ENCODE measurements at regions not wholly inside any gene's neighbourhood (a gene's known extent, or its start where the extent isn't known, plus 50 kb on each side); places are given as distances from the start of the nearest gene placed in this dataset.

- Mint-ChIP-seq H3K36me3 (ENCODE audit: low read depth) (no peaks in the 10 kb centered on the region), H3K4me3 (no peak overlapping the region), H3K27me3 (peaks cover 6% of the 10 kb centered on the region), H3K9me3 (no peaks in the 10 kb centered on the region), H3K4me1 (no peaks in the 10 kb centered on the region), H3K27ac (no peak overlapping the region)
- ATAC-seq (ENCODE audit: low read depth): no peak
- POLR2A ChIA-PET: no interaction called here
- CTCF ChIA-PET: no interaction called here
- intact Hi-C loops (cut with micrococcal nuclease): no loop called here
- TF ChIP-seq CTCF (IDR thresholded peaks at IDR 0.05): no peak
- DNase-seq: no peak
Measured at GRCh38 chr20:24723186-24723585, 225.9 kb upstream of the CST7 start.

- ChIA-PET CTCF (no interaction called here), POLR2A (no interaction called here)
- no peaks in the 10 kb centered on the region for H3K36me3 Mint-ChIP-seq (ENCODE audit: low read depth)
- intact Hi-C loops (cut with micrococcal nuclease): no loop called here
- no peak overlapping the region for H3K4me3 Mint-ChIP-seq
- no peak for TF ChIP-seq CTCF (IDR thresholded peaks at IDR 0.05)
- H3K27ac Mint-ChIP-seq: no peak overlapping the region
- ATAC-seq (ENCODE audit: low read depth) (no peak), DNase-seq (no peak)
- H3K9me3 Mint-ChIP-seq: no peaks in the 10 kb centered on the region
- H3K4me1 Mint-ChIP-seq: no peaks in the 10 kb centered on the region
- peaks cover 6% of the 10 kb centered on the region for H3K27me3 Mint-ChIP-seq
Measured at GRCh38 chr20:24723647-24724352, 225.3 kb upstream of the CST7 start.

- Mint-ChIP-seq H3K9me3 (no peaks in the 10 kb centered on the region), H3K4me1 (no peaks in the 10 kb centered on the region), H3K27me3 (peaks cover 6% of the 10 kb centered on the region), H3K36me3 (ENCODE audit: low read depth) (no peaks in the 10 kb centered on the region), H3K4me3 (no peak overlapping the region), H3K27ac (no peak overlapping the region)
- CTCF ChIA-PET: no interaction called here
- no peak for DNase-seq
- POLR2A ChIA-PET: no interaction called here
- TF ChIP-seq CTCF (IDR thresholded peaks at IDR 0.05): no peak
- intact Hi-C loops (cut with micrococcal nuclease): no loop called here
- no peak for ATAC-seq (ENCODE audit: low read depth)
Measured at GRCh38 chr20:24724982-24725533, 224.0 kb upstream of the CST7 start.

- H3K4me3 Mint-ChIP-seq: no peak overlapping the region
- no peak for DNase-seq
- no peaks in the 10 kb centered on the region for H3K4me1 Mint-ChIP-seq
- POLR2A ChIA-PET: no interaction called here
- TF ChIP-seq CTCF (IDR thresholded peaks at IDR 0.05): no peak
- intact Hi-C loops (cut with micrococcal nuclease): no loop called here
- H3K27me3 Mint-ChIP-seq: peaks cover 6% of the 10 kb centered on the region
- H3K36me3 Mint-ChIP-seq (ENCODE audit: low read depth): no peaks in the 10 kb centered on the region
- H3K27ac Mint-ChIP-seq: no peak overlapping the region
- ATAC-seq (ENCODE audit: low read depth): no peak
- H3K9me3 Mint-ChIP-seq: no peaks in the 10 kb centered on the region
- CTCF ChIA-PET: no interaction called here
Measured at GRCh38 chr20:24727795-24728194, 221.3 kb upstream of the CST7 start.

GRCh38 chr20:24729896-24730605 is 219.0 kb upstream of the CST7 start:
- Mint-ChIP-seq H3K36me3 (ENCODE audit: low read depth) (no peaks in the 10 kb centered on the region), H3K27ac (no peak overlapping the region), H3K9me3 (no peaks in the 10 kb centered on the region), H3K4me3 (no peak overlapping the region), H3K4me1 (no peaks in the 10 kb centered on the region), H3K27me3 (no peaks in the 10 kb centered on the region)
- POLR2A ChIA-PET: no interaction called here
- DNase-seq (no peak), ATAC-seq (ENCODE audit: low read depth) (no peak)
- no peak for TF ChIP-seq CTCF (IDR thresholded peaks at IDR 0.05)
- CTCF ChIA-PET: no interaction called here
- intact Hi-C loops (cut with micrococcal nuclease): no loop called here
